HL-60 (cell line): ENCODE measurements at regions not wholly inside any gene's neighbourhood (a gene's known extent, or its start where the extent isn't known, plus 50 kb on each side); places are given as distances from the start of the nearest gene placed in this dataset.

Experiments
- REST ChIP-seq: IDR thresholded peaks from 2 replicates; pipeline ENCODE4 v1.6.1; 2012; ENCODE audit warnings: low read depth; ENCODE audit not compliant: insufficient replicate concordance
- TF ChIP-seq, protein P1 (sequence below): IDR thresholded peaks from one replicate; pipeline ENCODE4 v1.5.1; 2011; ENCODE audit warnings: low read length, control low read depth, inconsistent platforms; ENCODE audit not compliant: insufficient read depth

GRCh38 chrX:125883169-125883568 is 282.9 kb downstream of the DCAF12L2 start:
- TF ChIP-seq REST: no peak
- TF ChIP-seq, protein P1, sequence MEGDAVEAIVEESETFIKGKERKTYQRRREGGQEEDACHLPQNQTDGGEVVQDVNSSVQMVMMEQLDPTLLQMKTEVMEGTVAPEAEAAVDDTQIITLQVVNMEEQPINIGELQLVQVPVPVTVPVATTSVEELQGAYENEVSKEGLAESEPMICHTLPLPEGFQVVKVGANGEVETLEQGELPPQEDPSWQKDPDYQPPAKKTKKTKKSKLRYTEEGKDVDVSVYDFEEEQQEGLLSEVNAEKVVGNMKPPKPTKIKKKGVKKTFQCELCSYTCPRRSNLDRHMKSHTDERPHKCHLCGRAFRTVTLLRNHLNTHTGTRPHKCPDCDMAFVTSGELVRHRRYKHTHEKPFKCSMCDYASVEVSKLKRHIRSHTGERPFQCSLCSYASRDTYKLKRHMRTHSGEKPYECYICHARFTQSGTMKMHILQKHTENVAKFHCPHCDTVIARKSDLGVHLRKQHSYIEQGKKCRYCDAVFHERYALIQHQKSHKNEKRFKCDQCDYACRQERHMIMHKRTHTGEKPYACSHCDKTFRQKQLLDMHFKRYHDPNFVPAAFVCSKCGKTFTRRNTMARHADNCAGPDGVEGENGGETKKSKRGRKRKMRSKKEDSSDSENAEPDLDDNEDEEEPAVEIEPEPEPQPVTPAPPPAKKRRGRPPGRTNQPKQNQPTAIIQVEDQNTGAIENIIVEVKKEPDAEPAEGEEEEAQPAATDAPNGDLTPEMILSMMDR: no peak
